NCI-H187 treated with DMSO at 0.1 percent for 48 hours (cell line): ENCODE measurements at regions not wholly inside any gene's neighbourhood (a gene's known extent, or its start where the extent isn't known, plus 50 kb on each side); places are given as distances from the start of the nearest gene placed in this dataset.

ENCODE experiments used
- DNase-seq: peaks from one replicate; lab custom pipeline; 2025; lab: John Stamatoyannopoulos, UW

DNA sequence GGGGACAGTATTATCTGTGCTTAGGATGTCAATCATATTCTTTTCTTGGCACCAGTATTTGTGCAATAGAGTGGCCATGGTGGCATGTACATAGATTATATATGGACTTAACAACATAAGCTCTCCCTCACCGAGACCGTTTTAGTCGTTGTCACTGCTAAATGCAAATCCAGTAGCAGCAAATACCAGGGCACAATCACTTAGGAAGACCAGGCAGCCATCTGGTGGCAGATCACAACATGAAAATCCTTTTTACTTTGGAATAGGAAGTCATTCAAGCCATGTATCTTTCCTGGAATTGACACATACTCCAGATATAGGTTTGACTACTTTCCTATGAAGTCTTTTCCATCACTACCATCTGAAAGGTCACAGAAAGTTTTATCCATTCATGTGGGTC, 53.2 kb upstream of the C1orf87 start:
- no peak for DNase-seq
